SU-DHL-6 (cell line): ENCODE measurements at regions not wholly inside any gene's neighbourhood (a gene's known extent, or its start where the extent isn't known, plus 50 kb on each side); places are given as distances from the start of the nearest gene placed in this dataset.
"Not testable (repeated sequence)": the region's sequence is repeated elsewhere in the genome, so short reads cannot be mapped to it uniquely, and the experiment has no call there.

Experiments used
- H2AFZ ChIP-seq: fragments of 200-600 bp; sonication (generic); 2 replicates; pipeline ENCODE4 v1.6.1; 2014; ENCODE audit warnings: low read depth, mild to moderate bottlenecking, moderate library complexity, mixed read lengths, antibody characterized with exemption, low read length; ENCODE audit not compliant: severe bottlenecking
- H3F3A ChIP-seq: fragments of 200-600 bp; shearing (Covaris generic); 2 replicates; pipeline ENCODE4 v1.6.0; 2016; ENCODE audit warnings: antibody characterized with exemption, mild to moderate bottlenecking; ENCODE audit not compliant: insufficient read depth
- H3K27ac ChIP-seq: fragments of 200-600 bp; sonication (generic); 2 replicates; pipeline ENCODE4 v1.5.1; 2016; ENCODE audit warnings: low read depth, mild to moderate bottlenecking, low read length, moderate library complexity, mixed read lengths
- H3K27me3 ChIP-seq: fragments of 200-600 bp; sonication (generic), shearing (Covaris generic); 2 replicates; pipeline ENCODE4 v1.6.0; 2014; ENCODE audit warnings: mild to moderate bottlenecking, low read length
- H3K36me3 ChIP-seq: fragments of 200-600 bp; sonication (generic); 2 replicates; pipeline ENCODE4 v1.6.1; 2014; ENCODE audit warnings: mild to moderate bottlenecking, low read length, mixed read lengths
- H3K4me2 ChIP-seq: fragments of 300-600, 200-600 bp; shearing (Covaris generic), sonication (generic); 2 replicates; pipeline ENCODE4 v1.6.0; 2014; ENCODE audit warnings: low read length, low read depth, mild to moderate bottlenecking; ENCODE audit not compliant: poor library complexity, severe bottlenecking
- H3K4me3 ChIP-seq: fragments of 200-600 bp; sonication (generic); 2 replicates; pipeline ENCODE4 v1.5.1; 2014; ENCODE audit warnings: antibody characterized with exemption, low read length, mild to moderate bottlenecking, mixed read lengths; ENCODE audit not compliant: insufficient read depth, poor library complexity, severe bottlenecking
- H3K79me2 ChIP-seq: fragments of 200-600 bp; sonication (generic); 2 replicates; pipeline ENCODE4 v1.6.1; 2014; ENCODE audit warnings: mild to moderate bottlenecking, low read length, moderate library complexity; ENCODE audit not compliant: insufficient read depth
- H3K9ac ChIP-seq: fragments of 200-600 bp; sonication (generic); 2 replicates; pipeline ENCODE4 v1.7.0; 2014; ENCODE audit warnings: mild to moderate bottlenecking, low read length
- H3K9me2 ChIP-seq: fragments of 200-600 bp; sonication (generic); replicated peaks from 2 replicates; pipeline ENCODE4 v1.6.1; 2014; ENCODE audit warnings: low read length; ENCODE audit not compliant: insufficient read depth
- H3K9me3 ChIP-seq: fragments of 200-600 bp; sonication (generic); 2 replicates; pipeline ENCODE4 v1.6.1; 2014; ENCODE audit warnings: low read length, mixed read lengths; ENCODE audit not compliant: insufficient read depth
- H4K20me1 ChIP-seq: fragments of 200-600 bp; sonication (generic); 2 replicates; pipeline ENCODE4 v1.6.1; 2014; ENCODE audit warnings: low read depth, mild to moderate bottlenecking, antibody characterized with exemption, low read length, moderate library complexity, mixed read lengths
- CTCF ChIP-seq: fragments of 200-600 bp; sonication (generic); IDR thresholded peaks from one replicate; pipeline ENCODE4 v1.5.1; 2017; ENCODE audit warnings: antibody characterized with exemption, mild to moderate bottlenecking, low read length, moderate library complexity; ENCODE audit not compliant: insufficient read depth, poor library complexity, severe bottlenecking
- EZH2phosphoT487 ChIP-seq: fragments of 200-600 bp; sonication (generic), shearing (Covaris generic); conservative IDR thresholded peaks from 2 replicates; pipeline ENCODE4 v1.6.1; 2018; ENCODE audit warnings: mild to moderate bottlenecking, antibody characterized with exemption, low read length, moderate library complexity, mixed read lengths

GRCh38 chr7:110432061-110432553 lies 658.8 kb upstream of the LRRN3 start:
- H4K20me1 ChIP-seq: no peaks in the 10 kb centered on the region
- no peaks in the 10 kb centered on the region for H3K27me3 ChIP-seq
- H3K4me3 ChIP-seq: no peak overlapping the region
- no peak overlapping the region for H3K27ac ChIP-seq
- no peaks in the 10 kb centered on the region for H3K36me3 ChIP-seq
- TF ChIP-seq EZH2phosphoT487 (no peak), CTCF (no peak)
- H3K9me2 ChIP-seq: no peaks in the 10 kb centered on the region
- no peaks in the 10 kb centered on the region for H3K79me2 ChIP-seq
- no peaks in the 10 kb centered on the region for H3K9me3 ChIP-seq
- H3K4me2 ChIP-seq: no peak overlapping the region
- no peak overlapping the region for H3K9ac ChIP-seq
- H2AFZ ChIP-seq: no peak overlapping the region
- H3F3A ChIP-seq: no peaks in the 10 kb centered on the region

- not testable (repeated sequence) for H3K4me3 ChIP-seq, H3K9ac ChIP-seq, H2AFZ ChIP-seq, H4K20me1 ChIP-seq, H3K36me3 ChIP-seq, H3K4me2 ChIP-seq, H3K9me3 ChIP-seq, H3F3A ChIP-seq, H3K27me3 ChIP-seq, H3K27ac ChIP-seq, H3K79me2 ChIP-seq, H3K9me2 ChIP-seq
Measured at GRCh38 chr7:110438926-110439325, 652.0 kb upstream of the LRRN3 start.

GRCh38 chr7:110442381-110442837 lies 648.5 kb upstream of the LRRN3 start:
- H4K20me1 ChIP-seq: no peaks in the 10 kb centered on the region
- H3F3A ChIP-seq: no peaks in the 10 kb centered on the region
- no peaks in the 10 kb centered on the region for H3K27me3 ChIP-seq
- peak overlapping the region; percentile 72 for H2AFZ ChIP-seq
- TF ChIP-seq EZH2phosphoT487 (no peak), CTCF (peak; percentile 48)
- H3K36me3 ChIP-seq: no peaks in the 10 kb centered on the region
- H3K9me2 ChIP-seq: no peaks in the 10 kb centered on the region
- no peaks in the 10 kb centered on the region for H3K9me3 ChIP-seq
- no peak overlapping the region for H3K4me3 ChIP-seq
- H3K27ac ChIP-seq: no peak overlapping the region
- H3K4me2 ChIP-seq: no peak overlapping the region
- no peaks in the 10 kb centered on the region for H3K79me2 ChIP-seq
- no peak overlapping the region for H3K9ac ChIP-seq

GRCh38 chr7:110446658-110447057 lies 644.3 kb upstream of the LRRN3 start:
- H3K9me3 ChIP-seq: no peaks in the 10 kb centered on the region
- H3K27ac ChIP-seq: no peak overlapping the region
- no peaks in the 10 kb centered on the region for H4K20me1 ChIP-seq
- H2AFZ ChIP-seq: no peak overlapping the region
- H3K4me2 ChIP-seq: no peak overlapping the region
- TF ChIP-seq CTCF (no peak), EZH2phosphoT487 (no peak)
- H3F3A ChIP-seq: no peaks in the 10 kb centered on the region
- no peaks in the 10 kb centered on the region for H3K36me3 ChIP-seq
- H3K4me3 ChIP-seq: no peak overlapping the region
- H3K9ac ChIP-seq: no peak overlapping the region
- H3K27me3 ChIP-seq: no peaks in the 10 kb centered on the region
- no peaks in the 10 kb centered on the region for H3K79me2 ChIP-seq
- no peaks in the 10 kb centered on the region for H3K9me2 ChIP-seq
